NT2/D1 (cell line): ENCODE measurements at regions not wholly inside any gene's neighbourhood (a gene's known extent, or its start where the extent isn't known, plus 50 kb on each side); places are given as distances from the start of the nearest gene placed in this dataset.

Source experiments
- DNase-seq: peaks from one replicate; pipeline ENCODE4 v3.0.0-alpha.2; 2011; ENCODE audit warnings: low read depth, low spot score
- H3K27me3 ChIP-seq: 2 replicates; pipeline ENCODE4 v1.6.0; 2011; ENCODE audit warnings: mild to moderate bottlenecking; ENCODE audit not compliant: insufficient read length, insufficient read depth
- H3K36me3 ChIP-seq: 2 replicates; pipeline ENCODE4 v1.6.1; 2011; ENCODE audit warnings: mild to moderate bottlenecking, low read length, mixed read lengths; ENCODE audit not compliant: insufficient read depth, insufficient read length
- H3K4me1 ChIP-seq: 2 replicates; pipeline ENCODE4 v1.5.1; 2011; ENCODE audit not compliant: insufficient read depth, insufficient read length
- H3K4me3 ChIP-seq: 2 replicates; pipeline ENCODE4 v1.5.1; 2011; ENCODE audit warnings: low read depth; ENCODE audit not compliant: insufficient read length
- H3K9ac ChIP-seq: 2 replicates; pipeline ENCODE4 v1.6.0; 2011; ENCODE audit warnings: low read depth; ENCODE audit not compliant: insufficient read length
- H3K9me3 ChIP-seq: 2 replicates; pipeline ENCODE4 v1.5.1; 2011; ENCODE audit warnings: mild to moderate bottlenecking, low read length; ENCODE audit not compliant: insufficient read depth
- SUZ12 ChIP-seq: IDR thresholded peaks from 2 replicates; pipeline ENCODE4 v1.6.1; 2011; ENCODE audit not compliant: insufficient read length, insufficient read depth; ENCODE audit errors: extremely low read depth
- YY1 ChIP-seq: IDR thresholded peaks from 2 replicates; pipeline ENCODE4 v1.6.1; 2011; ENCODE audit not compliant: insufficient read length, insufficient read depth
- ZNF274 ChIP-seq: IDR thresholded peaks from 2 replicates; pipeline ENCODE4 v1.6.1; 2011; ENCODE audit warnings: mild to moderate bottlenecking, low read depth, low read length

GRCh38 chr10:130371156-130371555, 235.0 kb downstream of the GLRX3 start:
- H3K27me3 ChIP-seq, result no peaks in the 10 kb centered on the region
- H3K4me1 ChIP-seq, result no peaks in the 10 kb centered on the region
- H3K4me3 ChIP-seq, result no peak overlapping the region
- no peak for TF ChIP-seq SUZ12
- TF ChIP-seq ZNF274, result no peak
- TF ChIP-seq YY1, result no peak
- no peak for DNase-seq
- H3K9me3 ChIP-seq, result no peaks in the 10 kb centered on the region; the same call in 1 of the 2 replicates
- H3K9ac ChIP-seq, result no peak overlapping the region
- H3K36me3 ChIP-seq, result no peaks in the 10 kb centered on the region

GRCh38 chr10:130371666-130372065, 235.5 kb downstream of the GLRX3 start:
- Histone ChIP-seq H3K36me3 (no peaks in the 10 kb centered on the region), H3K9me3 (no peaks in the 10 kb centered on the region; the same call in 1 of the 2 replicates), H3K4me3 (no peak overlapping the region), H3K27me3 (no peaks in the 10 kb centered on the region), H3K9ac (no peak overlapping the region), H3K4me1 (no peaks in the 10 kb centered on the region)
- no peak for TF ChIP-seq YY1
- no peak for TF ChIP-seq SUZ12
- no peak for TF ChIP-seq ZNF274
- DNase-seq, result no peak

GRCh38 chr10:130372222-130372621, 236.0 kb downstream of the GLRX3 start:
- Histone ChIP-seq H3K27me3 (no peaks in the 10 kb centered on the region), H3K9ac (no peak overlapping the region), H3K9me3 (no peaks in the 10 kb centered on the region; the same call in 1 of the 2 replicates), H3K4me3 (no peak overlapping the region), H3K4me1 (no peaks in the 10 kb centered on the region), H3K36me3 (no peaks in the 10 kb centered on the region)
- TF ChIP-seq SUZ12 (no peak), YY1 (no peak), ZNF274 (no peak)
- no peak for DNase-seq

GRCh38 chr10:130372866-130373265, 236.7 kb downstream of the GLRX3 start:
- H3K36me3 ChIP-seq, result no peaks in the 10 kb centered on the region
- no peak for TF ChIP-seq YY1
- no peak for TF ChIP-seq ZNF274
- no peak for TF ChIP-seq SUZ12
- no peak for DNase-seq
- no peaks in the 10 kb centered on the region for H3K27me3 ChIP-seq
- H3K9me3 ChIP-seq, result no peaks in the 10 kb centered on the region; the same call in 1 of the 2 replicates
- H3K4me3 ChIP-seq, result no peak overlapping the region
- no peak overlapping the region for H3K9ac ChIP-seq
- no peaks in the 10 kb centered on the region for H3K4me1 ChIP-seq

GRCh38 chr10:130377986-130378540, 241.9 kb downstream of the GLRX3 start:
- no peak overlapping the region for H3K4me3 ChIP-seq
- no peaks in the 10 kb centered on the region for H3K9me3 ChIP-seq
- H3K27me3 ChIP-seq, result no peaks in the 10 kb centered on the region
- H3K4me1 ChIP-seq, result no peaks in the 10 kb centered on the region
- no peaks in the 10 kb centered on the region for H3K36me3 ChIP-seq
- no peak for DNase-seq
- TF ChIP-seq ZNF274 (no peak), YY1 (no peak), SUZ12 (no peak)
- no peak overlapping the region for H3K9ac ChIP-seq

GRCh38 chr10:130378556-130379400, 242.6 kb downstream of the GLRX3 start:
- TF ChIP-seq YY1 (no peak), ZNF274 (no peak), SUZ12 (no peak)
- no peaks in the 10 kb centered on the region for H3K9me3 ChIP-seq
- DNase-seq, result no peak

GRCh38 chr10:130380056-130380455, 243.9 kb downstream of the GLRX3 start:
- no peaks in the 10 kb centered on the region for H3K27me3 ChIP-seq
- H3K4me1 ChIP-seq, result no peaks in the 10 kb centered on the region
- H3K4me3 ChIP-seq, result no peak overlapping the region
- H3K36me3 ChIP-seq, result no peaks in the 10 kb centered on the region
- no peak overlapping the region for H3K9ac ChIP-seq
- no peaks in the 10 kb centered on the region for H3K9me3 ChIP-seq
- TF ChIP-seq YY1, result no peak
- TF ChIP-seq SUZ12, result no peak
- TF ChIP-seq ZNF274, result no peak
- no peak for DNase-seq

More at GRCh38 chr10:130378556-130379400, 242.6 kb downstream of the GLRX3 start:
- no peak overlapping the region for H3K4me3 ChIP-seq
- no peaks in the 10 kb centered on the region for H3K36me3 ChIP-seq
- H3K27me3 ChIP-seq, result no peaks in the 10 kb centered on the region
- no peak overlapping the region for H3K9ac ChIP-seq
- no peaks in the 10 kb centered on the region for H3K4me1 ChIP-seq
